ENCODE measurements at regions not wholly inside any gene's neighbourhood (a gene's known extent, or its start where the extent isn't known, plus 50 kb on each side); places are given as distances from the start of the nearest gene placed in this dataset.

GRCh38 chr1:38547321-38547720 lies 312.3 kb downstream of the RRAGC start:
- no peaks in the 10 kb centered on the region for H3K23me2 ChIP-seq (ENCODE audit: insufficient read length, low read depth, low read length, poor library complexity, severe bottlenecking)
- H4K91ac ChIP-seq (ENCODE audit: insufficient read length, low read depth, low read length): no peak overlapping the region
- H2BK12ac ChIP-seq (ENCODE audit: insufficient read length, low read depth, low read length): no peak overlapping the region
- no peak overlapping the region for H2BK120ac ChIP-seq (ENCODE audit: low read depth, low read length, poor library complexity, severe bottlenecking)
- no peak overlapping the region for H2BK20ac ChIP-seq (ENCODE audit: low read depth, low read length, poor library complexity, severe bottlenecking)
- no CpG with 5 or more reads among the region's 6 CpGs for WGBS (ENCODE audit: extremely low coverage, insufficient read length, low lambda C conversion rate)
- Mint-ChIP-seq H3K4me1 (peaks cover 7 to 10% of the 10 kb centered on the region in 2 experiments), H3K27me3 (ENCODE audit: low read depth) (no peaks in the 10 kb centered on the region; the same call in none of the 2 replicates), H3K27ac (no peak overlapping the region), H3K36me3 (ENCODE audit: insufficient read depth in 1 of 3, low read depth in 3 of 3) (no peaks in the 10 kb centered on the region), H3K9me3 (no peaks in the 10 kb centered on the region; a peak in 1 of 5 replicates), H3K4me3 (no peak overlapping the region)
- H3K23ac ChIP-seq (ENCODE audit: insufficient read length, low read depth, low read length): no peak overlapping the region
- no peaks in the 10 kb centered on the region for H4K20me1 ChIP-seq (ENCODE audit: control insufficient read depth, insufficient read depth, insufficient read length)
- no peak overlapping the region for H3K4ac ChIP-seq (ENCODE audit: low read depth, low read length)
- H3K18ac ChIP-seq (ENCODE audit: insufficient read length, low read depth, low read length): no peak overlapping the region
- no peaks in the 10 kb centered on the region for H3K9me3 ChIP-seq (ENCODE audit: control insufficient read depth, low read depth, low read length)
- no peak overlapping the region for H3K9ac ChIP-seq (ENCODE audit: extremely low read depth, insufficient read length, low read length)
- H2BK15ac ChIP-seq (ENCODE audit: low read depth, low read length): no peak overlapping the region
- no peak overlapping the region for H2BK5ac ChIP-seq (ENCODE audit: insufficient read length, low read length)
- H3K4me1 ChIP-seq (ENCODE audit: insufficient read depth, low read length): no peaks in the 10 kb centered on the region
- no peak overlapping the region for H3K14ac ChIP-seq (ENCODE audit: insufficient read depth, low read length)
- H3K27me3 ChIP-seq (ENCODE audit: insufficient read depth, low read length): no peaks in the 10 kb centered on the region
- H3K79me2 ChIP-seq (ENCODE audit: insufficient read depth, low read length): no peaks in the 10 kb centered on the region
- H3T11ph ChIP-seq (ENCODE audit: low read length): no peak overlapping the region
- no peak overlapping the region for H2AFZ ChIP-seq (ENCODE audit: low read length)
- no peak overlapping the region for H4K8ac ChIP-seq (replicated peaks; ENCODE audit: insufficient read length, low read depth, low read length)
- H4K5ac ChIP-seq (ENCODE audit: insufficient read length, low read depth, low read length): no peak overlapping the region
- no peaks in the 10 kb centered on the region for H3K79me1 ChIP-seq (ENCODE audit: insufficient read depth, low read depth, low read length, poor library complexity, severe bottlenecking)
- no peak overlapping the region for H3K56ac ChIP-seq (ENCODE audit: insufficient read length, low read depth, low read length)
- H3K27ac ChIP-seq (ENCODE audit: insufficient read length, low read depth, low read length): no peak overlapping the region
- no peak overlapping the region for H3K4me2 ChIP-seq (ENCODE audit: insufficient read depth, insufficient read length, low read length)
- no peak overlapping the region for H2AK5ac ChIP-seq (ENCODE audit: insufficient read length, low read length)
- DNase-seq: no peak
- TF ChIP-seq CTCF (conservative IDR thresholded peaks at IDR 0.05): no peak

Measured in H9 (cell line).